ENCODE measurements at regions not wholly inside any gene's neighbourhood (a gene's known extent, or its start where the extent isn't known, plus 50 kb on each side); places are given as distances from the start of the nearest gene placed in this dataset.

DNA sequence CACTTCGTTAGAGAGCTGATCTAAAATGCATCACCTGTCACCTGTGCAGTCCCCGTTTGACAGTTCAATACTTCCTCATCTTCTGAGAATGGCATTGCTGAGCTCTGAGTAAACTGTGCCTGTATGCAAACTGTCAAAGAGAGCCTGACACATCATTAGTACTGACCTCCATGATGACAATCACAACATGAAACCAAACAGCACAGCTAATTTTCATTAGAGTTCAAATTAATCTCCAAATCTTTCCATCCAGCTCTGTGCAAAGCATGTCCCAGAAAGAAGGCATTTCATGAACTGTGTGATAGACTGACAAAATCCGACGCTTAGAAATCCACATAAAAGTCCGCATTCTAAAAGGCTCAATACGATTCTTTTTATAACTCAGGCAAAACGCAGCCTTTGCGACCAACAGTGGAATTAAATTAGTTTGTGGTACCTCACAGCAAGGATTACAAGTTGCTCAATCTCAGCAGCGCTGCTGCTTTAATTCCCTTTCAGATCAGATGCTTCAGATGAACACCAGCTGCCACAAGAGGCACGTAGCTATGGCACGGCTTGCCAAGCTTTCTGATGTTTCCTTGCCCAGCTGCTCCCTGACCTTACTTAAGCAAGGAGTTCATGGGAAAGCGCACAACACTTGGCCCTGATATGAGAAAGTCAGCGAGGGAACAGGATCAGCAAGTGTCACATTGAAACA is 765.5 kb upstream of the PRMT6 start:
- TF ChIP-seq POLR2A (IDR thresholded peaks at IDR 0.05): no peak
- TF ChIP-seq, protein P1, sequence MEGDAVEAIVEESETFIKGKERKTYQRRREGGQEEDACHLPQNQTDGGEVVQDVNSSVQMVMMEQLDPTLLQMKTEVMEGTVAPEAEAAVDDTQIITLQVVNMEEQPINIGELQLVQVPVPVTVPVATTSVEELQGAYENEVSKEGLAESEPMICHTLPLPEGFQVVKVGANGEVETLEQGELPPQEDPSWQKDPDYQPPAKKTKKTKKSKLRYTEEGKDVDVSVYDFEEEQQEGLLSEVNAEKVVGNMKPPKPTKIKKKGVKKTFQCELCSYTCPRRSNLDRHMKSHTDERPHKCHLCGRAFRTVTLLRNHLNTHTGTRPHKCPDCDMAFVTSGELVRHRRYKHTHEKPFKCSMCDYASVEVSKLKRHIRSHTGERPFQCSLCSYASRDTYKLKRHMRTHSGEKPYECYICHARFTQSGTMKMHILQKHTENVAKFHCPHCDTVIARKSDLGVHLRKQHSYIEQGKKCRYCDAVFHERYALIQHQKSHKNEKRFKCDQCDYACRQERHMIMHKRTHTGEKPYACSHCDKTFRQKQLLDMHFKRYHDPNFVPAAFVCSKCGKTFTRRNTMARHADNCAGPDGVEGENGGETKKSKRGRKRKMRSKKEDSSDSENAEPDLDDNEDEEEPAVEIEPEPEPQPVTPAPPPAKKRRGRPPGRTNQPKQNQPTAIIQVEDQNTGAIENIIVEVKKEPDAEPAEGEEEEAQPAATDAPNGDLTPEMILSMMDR (IDR thresholded peaks at IDR 0.05): no peak
